ENCODE measurements at regions not wholly inside any gene's neighbourhood (a gene's known extent, or its start where the extent isn't known, plus 50 kb on each side); places are given as distances from the start of the nearest gene placed in this dataset.

DNA sequence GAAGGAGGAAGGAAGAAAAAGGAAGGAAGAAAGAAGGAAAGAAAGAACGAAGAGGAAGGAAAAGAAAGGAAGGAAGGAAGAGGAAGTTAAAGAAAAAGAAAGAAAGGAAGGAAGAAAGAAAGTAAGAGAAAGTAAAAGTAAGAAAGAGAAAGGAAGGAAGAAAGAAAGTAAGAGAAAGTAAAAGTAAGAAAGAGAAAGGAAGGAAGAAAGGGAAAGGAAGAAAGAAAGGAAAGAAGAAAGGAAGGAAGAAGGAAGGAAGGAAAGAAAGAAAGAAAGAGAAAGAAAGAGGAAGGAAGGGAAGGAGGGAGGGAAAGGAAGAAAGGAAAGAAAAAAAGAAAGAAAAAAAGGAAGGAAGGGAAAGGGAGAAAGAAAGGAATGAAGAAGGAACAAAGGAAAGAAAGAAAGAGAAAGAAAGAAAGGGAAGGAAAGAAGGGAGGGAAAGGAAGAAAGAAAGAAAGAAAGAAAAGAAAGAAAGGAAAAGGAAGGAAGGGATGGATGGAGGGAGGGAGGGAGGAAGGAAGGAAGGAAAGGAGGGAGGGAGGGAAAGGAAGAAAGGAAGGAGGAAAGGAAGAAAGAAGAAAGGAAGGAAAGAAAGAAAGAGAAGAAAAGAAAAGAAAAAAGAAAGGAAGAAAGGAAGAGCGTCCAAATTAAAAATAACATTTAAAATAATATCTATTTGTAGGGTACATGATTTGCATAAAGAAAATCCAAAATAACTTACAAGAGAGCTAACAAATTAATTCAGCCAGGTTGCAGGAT lies 827.9 kb downstream of the TSN start:
- DNase-seq, result no peak

DNA sequence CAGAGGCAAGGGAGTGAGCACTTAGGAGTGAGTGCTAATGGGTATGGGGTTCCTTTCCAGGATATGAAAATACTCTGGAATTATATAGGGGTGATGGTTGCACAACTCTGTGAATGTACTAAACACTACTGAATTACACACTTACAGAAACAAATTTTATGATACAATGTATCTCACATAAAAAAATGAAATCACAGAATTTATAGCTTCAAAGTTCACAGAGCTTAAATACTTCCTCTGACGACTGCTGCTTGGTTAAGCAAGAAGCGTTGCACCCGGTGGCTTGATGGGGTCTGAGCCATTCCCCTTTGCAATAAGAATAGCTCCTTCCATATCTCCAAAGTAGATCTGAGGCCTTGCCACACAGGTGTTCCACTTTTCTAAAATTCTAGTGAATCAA lies 835.1 kb downstream of the TSN start:
- DNase-seq, result no peak

- no peak for DNase-seq
Observed at GRCh38 chr2:122595065-122595464, 839.6 kb downstream of the TSN start.

DNA sequence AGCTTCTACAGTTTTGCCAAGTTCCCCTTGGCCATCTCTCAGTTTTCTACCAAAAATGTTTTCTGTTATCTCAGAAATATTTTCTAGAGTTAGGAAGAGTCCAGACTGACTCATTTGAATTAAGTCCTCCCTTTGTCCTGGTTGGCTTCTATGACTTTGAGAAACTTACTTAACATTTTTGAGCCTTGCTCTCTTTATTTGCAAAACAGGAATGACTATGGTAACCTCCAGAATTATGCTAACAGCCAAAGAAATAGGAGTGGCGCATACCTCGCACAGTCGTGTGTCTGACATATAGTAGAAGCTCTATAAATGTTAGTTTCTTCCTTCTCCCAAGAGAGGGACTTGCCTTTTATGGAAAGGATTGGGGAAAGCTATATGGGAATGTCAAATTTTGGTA lies 841.1 kb downstream of the TSN start:
- DNase-seq, result no peak

DNA sequence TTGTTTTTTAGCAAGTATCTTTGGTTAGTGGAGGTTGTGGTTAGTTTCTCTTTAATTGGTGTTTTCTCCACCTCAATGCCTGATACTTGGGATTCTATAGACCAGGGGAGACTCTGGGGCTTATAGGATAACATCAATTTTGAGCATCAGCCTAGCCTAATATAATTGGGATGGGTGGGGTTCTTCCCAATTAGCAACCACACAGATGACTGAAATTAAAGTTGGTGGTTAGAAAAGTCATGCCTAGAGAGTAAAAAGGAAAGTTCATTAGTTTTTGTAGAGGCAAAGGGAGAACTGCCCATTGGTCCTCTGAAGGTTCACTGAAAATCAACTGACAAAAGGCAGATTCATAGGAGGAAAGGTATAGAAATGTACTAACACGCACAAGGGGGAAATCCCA lies 843.3 kb downstream of the TSN start:
- no peak for DNase-seq

- no peak for DNase-seq
Observed at GRCh38 chr2:122610948-122611609, 855.6 kb downstream of the TSN start.

DNA sequence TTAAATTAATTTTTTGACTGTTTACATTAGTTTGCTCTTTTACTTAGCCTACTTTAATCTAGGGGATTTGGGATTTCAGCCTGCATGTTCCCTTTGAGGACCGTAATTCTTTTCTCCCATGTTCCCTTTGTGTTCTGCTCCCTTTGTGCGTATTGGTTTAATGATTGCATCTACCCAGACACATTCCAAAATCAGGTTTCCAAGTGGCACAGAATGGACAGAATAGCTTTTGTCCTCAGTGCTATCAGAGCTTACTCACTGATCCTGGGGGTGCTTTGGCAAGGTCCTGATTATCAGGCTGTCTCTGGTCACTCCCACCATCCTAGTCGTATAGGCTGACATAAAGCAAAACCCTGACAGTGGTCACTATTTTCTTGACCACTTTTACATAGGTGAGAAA lies 867.5 kb downstream of the TSN start:
- no peak for DNase-seq

GRCh38 chr2:122627388-122627787 lies 871.9 kb downstream of the TSN start:
- no peak for DNase-seq

- no peak for DNase-seq
Observed at GRCh38 chr2:122634256-122634655, 878.8 kb downstream of the TSN start.

DNA sequence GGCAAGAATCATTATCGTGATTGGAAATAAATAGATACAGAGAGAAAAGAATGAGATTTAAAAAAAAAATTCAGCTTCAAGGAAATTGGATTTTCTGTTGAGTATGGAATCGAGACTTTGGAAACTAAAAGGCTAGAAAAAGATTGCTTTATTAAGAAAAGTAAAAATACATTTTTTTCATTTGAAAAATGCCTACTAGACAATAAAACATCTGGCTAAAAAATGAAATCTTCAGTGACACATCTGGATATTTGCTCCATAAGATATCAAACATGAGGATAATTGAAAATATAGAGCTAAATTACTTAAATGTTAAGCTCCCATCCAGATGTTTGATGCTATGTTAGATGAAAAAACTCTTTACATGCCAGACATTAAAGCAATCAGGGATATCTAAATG lies 879.5 kb downstream of the TSN start:
- no peak for DNase-seq

GRCh38 chr2:122635686-122636085 lies 880.2 kb downstream of the TSN start:
- DNase-seq, result no peak

DNA sequence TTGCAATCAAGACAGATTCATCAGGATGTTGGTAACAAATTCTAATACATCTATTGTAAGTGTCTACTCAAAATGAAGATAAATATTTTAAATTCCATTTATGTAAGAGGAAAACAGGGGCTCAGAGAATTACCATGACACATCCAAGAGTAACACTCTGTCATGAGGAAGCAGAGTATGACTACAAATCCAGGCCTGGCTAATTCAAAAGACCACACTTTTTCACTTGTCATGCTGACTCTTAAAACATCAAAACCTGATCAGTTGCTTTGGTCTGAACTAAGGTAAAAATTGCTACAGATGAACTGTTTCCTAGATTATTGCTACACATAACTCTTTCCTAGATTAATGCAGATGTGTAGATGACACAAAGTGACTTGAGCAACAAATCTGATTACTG lies 880.6 kb downstream of the TSN start:
- DNase-seq, result no peak

- no peak for DNase-seq
Observed at GRCh38 chr2:122639176-122639575, 883.7 kb downstream of the TSN start.

DNA sequence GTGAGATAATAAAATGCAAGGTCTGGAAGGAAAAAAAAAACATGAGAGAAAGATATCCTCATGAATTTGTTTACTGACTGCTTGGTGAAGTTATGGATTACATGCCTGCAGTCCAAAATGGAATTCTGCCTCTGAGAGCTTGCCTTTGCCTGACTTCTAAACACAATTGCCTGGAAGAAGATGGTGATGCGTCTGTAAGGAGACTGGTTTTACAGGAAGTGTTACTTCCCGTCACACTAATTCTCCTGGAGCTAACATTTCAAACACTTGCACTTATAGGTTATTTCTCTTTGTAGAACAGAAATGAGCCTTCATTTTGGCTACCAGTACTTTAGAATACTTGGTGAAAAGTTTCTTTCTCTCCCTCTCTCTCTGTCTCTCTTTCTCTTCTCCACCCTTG lies 884.3 kb downstream of the TSN start:
- DNase-seq, result no peak

GRCh38 chr2:122643725-122644329 lies 888.4 kb downstream of the TSN start:
- DNase-seq, result no peak

DNA sequence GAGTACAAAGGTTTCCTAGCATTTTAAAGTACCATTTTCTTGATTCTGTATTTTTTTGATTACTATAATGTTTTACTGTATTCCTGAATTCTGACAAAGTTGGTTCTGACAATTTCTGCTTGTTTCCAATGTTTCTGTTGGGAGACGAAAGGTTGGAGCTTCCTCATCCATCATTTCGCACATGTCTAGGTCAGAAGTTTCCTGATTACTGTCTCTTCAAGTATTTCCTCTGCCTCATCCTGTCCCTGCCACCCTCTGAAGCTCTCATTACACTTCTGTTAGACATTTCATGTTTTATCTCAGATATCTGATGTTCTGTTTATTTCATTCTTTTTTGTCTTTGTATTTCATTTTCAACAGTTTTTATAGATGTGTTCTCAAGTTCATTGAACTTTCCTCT lies 895.8 kb downstream of the TSN start:
- DNase-seq, result no peak

- DNase-seq, result no peak
Observed at GRCh38 chr2:122651780-122652179, 896.3 kb downstream of the TSN start.

GRCh38 chr2:122652670-122653069 lies 897.2 kb downstream of the TSN start:
- no peak for DNase-seq

GRCh38 chr2:122656403-122656802 lies 901.0 kb downstream of the TSN start:
- DNase-seq, result no peak

- no peak for DNase-seq
Observed at GRCh38 chr2:122660786-122661634, 905.6 kb downstream of the TSN start.

DNA sequence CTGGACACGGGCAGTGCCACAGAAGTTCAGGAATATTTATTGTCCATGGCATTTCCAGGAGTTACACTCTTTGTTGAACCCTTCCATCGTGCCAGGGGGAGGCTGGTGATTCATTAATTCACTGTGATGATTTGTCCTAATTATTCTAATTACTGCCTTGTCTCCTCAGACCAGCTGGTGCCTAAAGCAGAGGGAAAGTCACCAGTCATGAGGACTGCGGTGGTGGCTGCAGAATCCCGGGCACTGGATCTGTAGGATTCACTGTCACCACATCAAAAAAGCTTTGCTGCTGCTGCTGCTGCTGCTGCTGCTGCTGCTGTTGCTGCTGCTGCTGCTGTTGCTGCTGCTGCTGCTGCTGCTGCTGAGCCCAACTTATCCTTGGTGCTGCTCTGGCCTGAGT lies 908.2 kb downstream of the TSN start:
- no peak for DNase-seq

DNA sequence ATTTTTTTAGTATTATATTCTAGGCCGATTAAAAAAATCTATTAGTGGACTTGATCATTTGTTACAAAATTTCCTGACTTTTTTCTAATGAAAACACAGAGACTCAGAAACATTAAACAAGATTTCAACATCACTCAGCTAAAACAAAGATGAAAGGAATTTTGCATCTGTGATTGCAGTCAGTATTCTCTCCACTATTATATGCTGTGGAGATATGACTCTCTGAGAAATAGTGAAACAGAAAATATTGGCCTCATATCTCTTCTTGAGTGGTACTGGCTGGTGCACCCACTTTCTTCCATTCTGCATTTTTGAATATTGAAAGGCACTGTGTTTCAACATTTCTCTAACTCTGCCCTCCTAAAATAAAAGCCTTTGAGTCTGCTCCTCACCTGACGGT lies 914.2 kb downstream of the TSN start:
- DNase-seq, result no peak

- DNase-seq, result no peak
Observed at GRCh38 chr2:122670897-122671296, 915.4 kb downstream of the TSN start.

DNA sequence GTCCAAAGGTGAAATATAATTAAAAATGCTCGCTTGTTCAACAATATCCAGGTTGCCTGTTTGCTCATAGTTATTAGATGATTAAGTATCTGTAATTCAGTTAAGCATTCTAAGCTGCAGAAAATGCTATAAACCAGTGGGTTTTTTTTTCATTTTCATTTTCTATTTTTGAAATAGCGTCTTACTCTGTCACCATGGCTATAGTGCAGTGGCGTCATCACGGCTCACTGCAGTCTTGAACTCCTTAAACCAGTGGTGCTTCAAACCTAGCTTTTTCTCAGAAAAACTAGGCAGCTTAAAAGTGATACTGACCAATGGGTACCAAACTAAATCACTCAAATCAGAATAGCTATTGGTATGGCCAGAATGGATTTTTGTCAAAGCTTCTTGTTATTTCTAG lies 925.2 kb downstream of the TSN start:
- no peak for DNase-seq

Data from NCI-H2227 treated with DMSO at 0.1 percent for 48 hours (cell line).